Skeletal muscle cell (primary cell): ENCODE measurements at regions not wholly inside any gene's neighbourhood (a gene's known extent, or its start where the extent isn't known, plus 50 kb on each side); places are given as distances from the start of the nearest gene placed in this dataset.

Experiments
- DNase-seq: peaks from one replicate; pipeline ENCODE4 v3.0.0-alpha.2; 2010; ENCODE audit warnings: low read depth
- H3K4me3 ChIP-seq: 2 replicates; pipeline ENCODE4 v1.5.1; 2011; ENCODE audit warnings: low read depth, mild to moderate bottlenecking, control low read depth, low read length, moderate library complexity

DNA sequence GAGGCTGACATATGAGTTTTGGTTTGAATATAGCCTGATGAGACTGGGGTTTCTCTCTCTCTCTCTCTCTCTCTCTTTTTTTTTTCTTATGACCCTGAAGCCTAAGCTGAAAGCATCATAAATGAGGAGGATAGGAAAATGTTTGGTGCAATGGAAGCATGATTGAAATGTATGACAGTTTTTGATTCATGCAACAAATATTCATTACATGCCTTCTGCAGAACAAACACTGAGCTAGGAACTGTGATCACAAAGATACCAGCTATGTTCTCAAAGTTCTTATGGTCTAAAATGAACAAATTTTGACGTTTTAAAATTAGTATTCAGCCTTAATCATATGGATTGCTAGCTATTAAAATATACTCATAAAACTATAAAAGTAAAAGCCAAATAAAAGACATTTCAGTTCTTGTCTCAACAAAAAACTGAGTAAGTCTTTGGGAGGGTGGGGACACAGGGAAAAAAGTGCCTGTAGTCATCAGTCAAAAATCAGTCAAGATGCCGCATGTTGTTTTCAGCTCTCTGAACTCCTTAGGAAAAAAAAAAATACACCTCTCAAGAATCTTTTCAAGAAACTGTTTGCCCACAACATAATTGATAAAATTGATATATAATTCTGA lies 57.2 kb downstream of the NKX6-1 start:
- no peak overlapping the region for H3K4me3 ChIP-seq
- DNase-seq = no peak

DNA sequence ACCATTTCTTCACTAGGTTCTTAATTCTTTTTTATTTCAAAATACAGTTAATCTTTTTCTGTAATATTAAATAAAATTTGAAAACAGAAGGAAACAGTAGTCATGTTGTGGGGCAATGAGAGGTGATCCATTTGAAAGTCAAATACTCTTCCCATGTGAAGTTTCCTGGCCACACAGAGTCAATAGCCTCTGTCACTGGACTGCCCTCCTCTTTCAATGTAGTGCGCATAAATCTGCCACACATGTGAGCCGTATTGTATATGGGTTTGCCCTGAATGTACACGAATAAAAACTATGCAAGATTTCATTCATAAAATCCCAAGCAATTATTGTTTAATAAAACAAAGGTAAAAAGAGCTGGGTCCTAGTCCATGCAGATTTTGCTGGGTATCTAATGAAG lies 59.1 kb downstream of the NKX6-1 start:
- no peak for DNase-seq

DNA sequence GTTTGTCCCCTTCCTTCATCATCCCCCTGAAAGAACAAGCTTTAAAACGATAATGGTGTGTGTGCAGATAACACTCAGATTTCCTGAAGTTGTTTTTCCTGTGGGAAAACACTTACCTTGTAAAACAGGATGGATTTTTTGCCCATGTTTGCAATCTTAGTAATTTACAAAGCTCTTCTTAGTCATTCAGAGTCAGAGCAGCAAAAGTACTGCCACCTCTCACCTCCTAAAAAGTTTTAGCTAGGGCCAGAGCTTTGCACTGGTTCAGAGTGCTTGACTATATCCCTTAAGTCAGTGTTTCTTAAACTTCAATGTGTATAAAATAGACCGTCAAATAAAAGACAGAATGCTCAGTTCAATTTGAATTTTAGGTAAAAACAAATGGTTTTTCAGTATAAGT lies 62.3 kb downstream of the NKX6-1 start:
- no peak for DNase-seq
- H3K4me3 ChIP-seq = no peak overlapping the region

More for the DNA sequence above, 59.1 kb downstream of the NKX6-1 start:
- no peak overlapping the region for H3K4me3 ChIP-seq

DNA sequence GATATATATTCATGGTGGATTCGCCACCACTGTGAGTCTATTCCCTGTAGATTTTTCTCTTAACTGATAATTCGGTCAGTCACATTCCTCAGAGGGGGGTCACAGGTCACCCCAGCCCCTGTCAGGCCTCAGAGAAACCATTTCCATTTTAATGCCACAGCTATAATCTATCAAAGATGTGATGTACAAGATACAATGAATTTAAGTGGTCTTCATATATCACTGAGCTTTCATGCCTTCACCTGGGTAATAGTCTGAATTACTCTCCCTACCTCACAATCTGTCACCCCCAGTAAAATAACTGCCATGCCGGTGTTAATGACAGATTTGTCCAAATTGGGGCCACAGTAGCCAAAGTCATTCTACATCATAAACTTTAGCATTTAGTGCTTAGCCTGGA lies 64.7 kb downstream of the NKX6-1 start:
- DNase-seq = no peak
- no peak overlapping the region for H3K4me3 ChIP-seq

DNA sequence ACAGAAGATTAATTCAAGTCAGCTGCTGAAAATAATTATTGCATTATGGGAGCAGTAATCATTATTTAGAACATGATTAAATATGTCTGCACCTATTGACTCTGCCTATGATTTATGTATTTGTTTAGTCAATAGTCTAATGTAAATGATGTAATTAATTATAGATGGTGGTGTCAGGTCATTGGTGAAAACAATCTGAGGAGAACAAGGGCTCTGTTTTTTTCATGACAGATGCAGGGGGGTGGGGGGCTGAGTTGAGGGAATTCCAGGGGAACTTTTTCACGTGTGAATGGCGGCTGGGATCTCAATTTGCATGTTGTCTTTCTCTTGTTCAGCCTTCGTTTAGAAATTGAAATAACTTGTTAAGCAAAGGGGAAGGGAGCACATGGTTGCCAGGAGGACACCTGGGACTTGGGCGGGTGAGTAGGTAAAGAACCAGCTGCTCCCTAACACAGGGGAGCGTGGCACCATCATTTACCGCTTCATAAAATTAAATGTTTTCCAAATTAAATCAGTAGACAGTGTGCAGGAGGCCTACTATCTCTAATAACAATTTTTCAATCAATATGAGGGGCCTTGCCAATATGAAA lies 65.4 kb downstream of the NKX6-1 start:
- no peak overlapping the region for H3K4me3 ChIP-seq
- no peak for DNase-seq

DNA sequence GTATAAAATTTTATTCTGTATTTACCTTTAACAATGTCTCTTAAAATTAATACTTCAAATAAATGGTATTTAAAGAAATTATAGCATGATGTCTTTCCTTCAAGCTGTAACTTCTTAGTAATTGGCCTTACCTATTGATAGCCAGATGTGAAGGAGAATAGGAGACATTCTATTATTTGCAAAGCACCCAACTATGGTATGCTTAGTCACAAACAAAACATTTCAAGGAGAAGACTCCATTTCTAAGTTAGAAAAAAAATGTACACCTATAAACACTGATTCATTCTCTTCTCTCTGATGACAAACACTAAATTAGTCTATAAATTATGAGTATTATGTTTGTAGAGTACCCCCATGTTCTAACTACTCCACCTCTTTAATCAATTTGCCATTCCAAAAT lies 66.4 kb downstream of the NKX6-1 start:
- no peak overlapping the region for H3K4me3 ChIP-seq
- no peak for DNase-seq

DNA sequence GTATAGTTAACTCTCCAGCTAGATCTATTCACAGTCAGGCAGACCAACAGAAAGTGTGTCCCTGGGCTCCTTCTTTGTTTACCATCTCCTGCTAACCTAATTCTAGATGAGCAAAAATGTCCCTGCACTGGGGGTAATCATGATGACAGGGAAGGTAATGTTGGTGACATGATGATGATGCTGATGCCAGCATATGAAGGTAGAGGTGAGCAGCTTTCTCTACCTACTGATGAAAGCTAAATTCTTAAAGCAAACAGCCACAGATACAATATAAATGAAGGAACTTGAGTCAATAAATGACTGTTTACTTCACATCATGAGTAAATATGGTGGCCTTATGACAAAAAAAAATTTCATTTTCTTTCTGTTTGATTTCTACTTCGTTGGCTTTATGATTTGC lies 78.5 kb downstream of the NKX6-1 start:
- no peak overlapping the region for H3K4me3 ChIP-seq
- no peak for DNase-seq

DNA sequence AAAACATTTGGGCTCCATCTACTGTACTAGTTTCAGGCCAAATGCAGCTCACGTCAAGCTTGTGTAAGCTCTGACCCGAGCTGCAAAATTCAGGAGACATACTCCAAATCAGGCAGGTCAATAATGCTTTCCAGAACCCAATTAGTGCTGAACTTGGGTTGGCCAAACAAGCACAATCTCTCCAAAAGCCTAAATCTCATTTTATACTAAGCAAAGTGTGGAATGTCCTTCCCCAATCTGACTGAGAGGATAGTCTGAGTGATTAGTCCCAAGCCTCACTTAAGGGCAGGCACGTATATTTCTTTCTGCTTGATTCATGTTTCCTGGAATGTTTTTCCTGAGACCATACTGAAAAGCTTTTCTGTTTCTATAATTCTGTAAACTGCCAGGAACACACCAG lies 79.9 kb downstream of the NKX6-1 start:
- no peak overlapping the region for H3K4me3 ChIP-seq
- DNase-seq = no peak

DNA sequence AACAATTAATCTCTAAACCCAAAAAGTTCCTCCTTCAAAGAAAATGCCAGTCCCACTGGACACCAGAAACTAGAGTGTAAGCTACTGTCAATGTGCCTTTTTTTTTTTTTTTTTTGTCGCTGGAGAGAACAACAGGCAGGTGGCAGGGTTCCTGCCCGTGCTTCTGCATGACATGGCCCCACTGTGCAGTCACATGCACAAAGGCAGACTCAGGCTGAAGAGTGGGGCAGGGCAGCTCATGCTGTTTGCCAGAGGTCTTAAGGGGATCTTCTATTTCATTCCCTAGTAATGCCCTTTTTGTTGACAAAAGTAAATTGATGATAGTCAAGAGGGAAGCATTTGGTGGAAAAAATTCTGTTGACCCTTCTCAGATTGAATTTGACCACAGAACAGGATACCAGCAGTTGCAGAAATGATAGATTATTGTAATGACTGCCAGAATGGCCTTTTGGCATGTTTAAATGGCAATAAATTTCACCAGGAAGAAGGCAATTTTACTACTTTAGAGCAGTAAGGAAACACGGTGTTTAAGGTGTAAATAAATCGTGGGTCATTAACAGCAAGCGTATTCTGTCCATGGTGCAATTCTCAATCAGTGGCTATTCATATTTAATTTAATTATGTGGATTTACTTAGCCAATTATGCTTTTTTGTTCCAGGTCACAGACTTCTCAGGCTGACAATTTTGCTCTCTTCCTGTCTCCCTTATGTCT lies 80.9 kb downstream of the NKX6-1 start:
- no peak for DNase-seq
- no peak overlapping the region for H3K4me3 ChIP-seq

DNA sequence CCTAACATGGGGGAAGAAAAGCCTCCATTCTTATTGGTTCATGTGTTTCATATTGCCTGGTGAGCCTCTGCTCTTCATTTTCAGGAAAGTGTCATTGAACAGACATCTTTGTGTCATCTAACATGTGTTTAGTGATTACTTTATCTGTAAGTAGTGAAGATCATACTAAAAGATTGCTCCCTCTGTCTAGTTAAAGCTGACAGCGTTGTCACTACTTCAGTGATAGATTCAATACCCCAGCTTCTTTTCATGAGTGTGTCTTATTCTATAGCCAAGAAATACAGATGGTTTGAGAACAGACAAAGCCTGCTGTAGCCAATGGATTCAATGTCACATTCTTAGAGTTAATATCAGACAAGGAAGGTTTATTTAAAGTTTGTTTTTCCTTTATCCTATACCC lies 85.1 kb downstream of the NKX6-1 start:
- H3K4me3 ChIP-seq = no peak overlapping the region
- DNase-seq = no peak

DNA sequence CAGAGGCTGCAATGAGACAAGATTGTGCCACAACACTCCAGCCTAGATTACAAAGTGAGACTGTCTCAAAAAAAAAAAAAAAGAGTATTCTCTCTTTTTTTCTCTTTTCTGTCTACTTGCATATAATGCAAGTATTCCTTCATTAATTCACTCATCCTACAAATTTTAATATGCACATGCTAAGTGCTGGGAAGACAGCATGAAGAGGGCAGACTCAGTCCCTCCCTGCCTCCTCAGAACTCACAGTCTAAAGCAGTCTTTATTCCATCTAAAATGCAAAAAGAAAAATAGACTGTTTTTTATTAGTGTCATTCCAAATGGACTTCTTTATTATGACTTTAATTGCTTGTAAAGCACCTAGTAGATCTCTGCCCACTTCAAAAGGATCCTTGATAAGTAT lies 85.6 kb downstream of the NKX6-1 start:
- H3K4me3 ChIP-seq = no peak overlapping the region
- DNase-seq = no peak

DNA sequence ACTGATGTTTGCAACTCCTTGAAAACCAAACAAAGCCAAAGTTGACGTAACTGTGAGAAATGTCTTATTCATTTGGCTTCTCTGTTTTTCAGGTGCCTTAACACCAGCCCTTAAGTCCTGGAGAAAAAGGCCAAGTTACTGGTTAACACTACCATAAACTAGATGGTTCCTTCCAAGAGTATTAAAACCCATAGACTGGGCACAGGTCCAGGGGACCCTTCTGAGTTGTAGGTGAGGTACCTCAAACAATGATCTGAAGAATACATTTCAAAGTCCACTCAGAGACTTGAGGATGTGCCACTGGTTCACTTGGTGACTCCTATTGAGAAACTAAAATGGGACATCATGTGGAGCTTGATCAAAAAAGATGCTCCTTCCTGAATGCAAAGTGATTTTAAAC lies 87.0 kb downstream of the NKX6-1 start:
- no peak overlapping the region for H3K4me3 ChIP-seq
- DNase-seq = no peak

DNA sequence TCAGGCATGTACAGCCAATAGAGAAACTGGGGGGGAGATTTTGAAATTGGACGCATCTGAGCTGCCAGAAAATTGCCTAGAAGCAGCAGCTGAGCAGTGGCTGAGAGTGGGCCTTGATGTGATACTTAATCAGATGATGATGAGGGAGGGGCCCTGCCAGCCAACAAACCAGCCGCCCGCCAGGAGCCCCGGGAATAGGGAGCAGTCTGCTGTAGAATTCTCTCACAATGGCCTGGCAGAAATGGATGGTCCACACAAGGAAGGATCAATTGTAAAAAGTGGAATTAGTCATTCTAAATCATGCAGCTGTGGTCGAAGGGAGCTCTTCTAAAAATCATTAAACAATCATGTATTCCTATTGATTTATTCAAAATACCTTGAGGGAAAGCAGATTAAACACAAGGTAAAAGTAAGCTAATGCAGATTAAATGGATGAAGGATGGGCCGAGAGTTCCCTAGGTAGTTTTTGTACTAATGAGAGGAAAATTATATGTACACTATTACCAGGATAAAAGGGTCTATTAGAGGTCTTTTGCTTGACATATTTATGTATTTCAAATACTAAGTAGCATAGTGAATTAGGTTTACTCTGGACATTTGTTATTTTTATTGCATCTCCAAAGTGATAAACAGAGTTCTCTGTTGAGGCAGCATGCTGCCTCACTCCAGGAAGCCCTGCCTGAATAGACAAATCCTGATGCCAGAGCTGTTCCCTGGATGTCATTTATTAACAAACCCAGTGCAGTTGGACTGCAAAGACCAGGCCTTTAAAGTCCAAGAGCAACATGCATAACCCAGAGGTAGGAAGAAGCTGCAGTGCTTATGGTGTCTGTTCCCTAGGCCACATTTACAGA lies 91.3 kb downstream of the NKX6-1 start:
- no peak for DNase-seq
- no peak overlapping the region for H3K4me3 ChIP-seq

DNA sequence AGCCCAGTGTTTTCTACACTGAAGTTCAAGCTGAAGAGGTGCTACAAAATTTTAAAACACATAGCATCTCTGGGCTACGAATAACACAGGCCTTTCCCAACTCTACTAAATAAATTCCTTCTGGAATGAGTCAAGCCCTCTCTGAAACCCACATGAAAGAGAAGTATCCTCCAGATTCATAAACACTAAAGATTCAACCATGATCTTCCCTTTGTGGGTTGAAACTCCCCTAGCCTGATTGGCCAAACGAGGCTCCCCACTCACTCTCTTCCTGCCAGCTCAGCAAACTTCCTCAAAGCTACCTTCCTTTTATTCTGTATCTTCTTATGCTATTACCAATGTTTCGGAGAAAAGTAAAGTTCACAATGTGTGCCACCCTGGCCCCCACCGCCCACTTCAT lies 95.4 kb downstream of the NKX6-1 start:
- no peak for DNase-seq

DNA sequence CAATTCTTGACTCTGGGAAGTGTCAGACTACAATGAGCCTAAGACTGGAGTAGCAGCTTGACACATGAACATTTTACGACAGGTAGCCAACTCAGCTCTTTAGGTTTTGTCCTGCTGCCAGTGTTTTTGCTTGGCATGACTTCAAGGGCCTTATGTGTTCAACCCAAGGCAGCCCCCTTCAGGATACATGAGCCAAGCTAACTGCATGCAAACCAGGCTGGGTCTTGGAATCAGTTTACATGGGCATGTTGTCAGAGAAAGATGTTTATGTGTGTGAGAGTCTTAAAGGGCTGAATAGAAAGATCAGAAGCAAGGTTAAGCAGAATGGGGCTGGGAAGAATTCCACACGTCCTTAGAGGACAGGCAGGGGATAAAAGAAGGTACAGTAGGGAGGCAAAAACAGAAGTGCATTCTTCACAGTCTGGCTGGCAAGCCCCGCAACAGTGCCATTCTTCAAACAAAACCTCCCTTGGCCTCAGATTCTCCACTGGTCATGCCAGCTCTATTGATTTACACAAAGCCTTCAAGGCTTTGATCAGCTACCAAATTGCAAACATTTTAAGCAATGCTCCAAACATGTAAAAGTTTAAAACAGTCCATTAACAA lies 97.3 kb downstream of the NKX6-1 start:
- no peak for DNase-seq

More for the DNA sequence above, 95.4 kb downstream of the NKX6-1 start:
- no peak overlapping the region for H3K4me3 ChIP-seq

DNA sequence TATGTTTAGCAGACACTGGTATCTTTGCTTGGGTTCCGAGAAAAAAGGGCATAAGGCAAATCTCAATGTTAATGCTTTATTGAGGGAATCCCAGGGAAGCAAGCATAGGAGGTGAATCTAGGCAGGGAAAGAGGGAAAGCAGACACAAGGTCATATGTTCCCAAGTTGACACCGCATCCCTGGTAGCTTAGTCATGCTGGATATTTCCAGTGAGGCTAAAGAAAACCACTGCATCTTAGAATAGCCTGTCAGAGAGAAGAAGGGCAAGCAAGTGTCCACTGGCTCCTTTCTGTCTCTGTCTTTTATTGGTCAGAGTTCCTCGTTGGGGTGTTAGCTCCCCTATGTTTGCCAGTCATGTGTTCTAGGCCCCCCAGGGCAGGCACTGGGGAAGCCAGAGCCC lies 104.7 kb downstream of the NKX6-1 start:
- no peak overlapping the region for H3K4me3 ChIP-seq
- no peak for DNase-seq

More for the DNA sequence above, 97.3 kb downstream of the NKX6-1 start:
- H3K4me3 ChIP-seq = no peak overlapping the region

DNA sequence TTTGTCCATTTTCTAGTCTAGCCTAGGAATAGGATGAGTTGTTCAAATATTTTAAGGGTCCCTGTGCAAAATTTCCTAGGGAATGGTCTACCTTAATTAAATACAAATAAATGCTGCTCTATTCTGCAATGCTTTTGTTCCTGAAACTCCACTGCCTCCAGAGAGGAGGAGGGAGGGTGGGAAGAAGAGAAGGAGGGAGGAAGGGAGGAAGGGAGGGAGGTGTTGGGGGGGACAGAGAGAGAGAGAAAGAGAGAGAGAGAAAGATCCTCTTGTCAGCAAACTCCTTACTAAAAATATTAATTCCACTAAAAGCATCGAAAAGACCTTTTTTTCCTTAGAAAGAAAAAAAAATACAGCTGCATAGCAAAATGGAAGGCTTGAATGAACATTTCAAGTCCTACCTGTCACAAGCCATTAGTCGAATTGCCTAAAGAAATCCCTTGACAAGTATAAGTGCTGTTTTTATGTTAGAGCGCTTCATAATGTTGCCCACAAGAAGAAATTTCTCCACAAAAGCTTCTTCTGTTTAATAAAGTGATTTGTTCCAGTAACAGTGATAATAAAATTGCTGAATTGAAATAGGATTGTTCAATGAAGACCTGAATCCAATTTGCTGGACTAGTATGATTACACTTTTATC lies 106.0 kb downstream of the NKX6-1 start:
- DNase-seq = no peak
- H3K4me3 ChIP-seq = no peak overlapping the region

DNA sequence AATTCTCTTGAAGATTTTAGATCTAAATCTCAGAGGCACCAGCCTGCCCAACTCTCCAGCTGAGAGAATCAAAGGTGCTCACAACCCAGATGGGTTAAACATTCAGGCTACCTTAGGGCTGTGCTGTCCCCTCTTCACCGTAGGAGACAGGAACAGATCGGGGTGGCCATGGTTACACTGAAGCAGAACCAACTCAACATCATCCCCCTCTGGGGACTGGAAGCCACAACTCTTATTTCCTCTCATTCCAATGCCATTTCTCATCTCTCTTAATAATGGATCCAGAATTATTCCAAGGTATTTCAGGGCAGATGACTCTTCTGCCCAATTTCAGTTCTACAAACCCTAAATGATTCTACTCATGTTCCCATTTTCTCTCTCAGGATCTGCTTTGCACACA lies 109.7 kb downstream of the NKX6-1 start:
- DNase-seq = no peak
- no peak overlapping the region for H3K4me3 ChIP-seq

DNA sequence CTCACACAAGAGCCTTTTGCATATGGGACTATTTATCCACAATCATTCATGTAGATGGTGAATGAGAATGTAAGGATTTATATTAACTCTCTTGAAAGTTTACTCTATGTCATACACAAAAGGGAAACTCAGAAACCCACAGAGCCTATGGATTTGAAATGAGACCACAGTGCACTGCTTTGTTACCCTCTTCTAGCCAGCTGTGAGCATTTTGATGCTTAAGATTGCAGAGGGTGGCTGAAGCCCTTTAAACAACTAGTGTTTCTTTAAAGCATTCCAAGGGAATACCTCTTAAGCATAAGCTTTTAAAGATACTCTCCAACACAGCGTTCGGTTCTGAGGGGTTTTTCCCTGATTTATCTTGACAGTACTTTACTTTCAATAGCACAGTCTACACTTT lies 113.9 kb downstream of the NKX6-1 start:
- no peak overlapping the region for H3K4me3 ChIP-seq
- DNase-seq = no peak
